ENCODE measurements at regions not wholly inside any gene's neighbourhood (a gene's known extent, or its start where the extent isn't known, plus 50 kb on each side); places are given as distances from the start of the nearest gene placed in this dataset.

GRCh38 chr6:73901986-73902385, 206.0 kb downstream of the CD109 start:
- intact Hi-C loops (cut with micrococcal nuclease; ENCODE audit: unreplicated experiment) = no loop called here
- POLR2A ChIA-PET = no interaction called here

GRCh38 chr6:73901311-73901710, 205.3 kb downstream of the CD109 start:
- Histone ChIP-seq H3K79me2 (ENCODE audit: insufficient read depth, low read length) (no peaks in the 10 kb centered on the region), H4K20me1 (ENCODE audit: insufficient read depth, low read length) (no peaks in the 10 kb centered on the region), H3K4me2 (ENCODE audit: low read depth, low read length) (no peak overlapping the region), H2AFZ (ENCODE audit: low read length) (no peak overlapping the region), H3K36me3 (replicated peaks in 1 of 2; ENCODE audit: control insufficient read depth in 1 of 2, insufficient read depth in 2 of 2, low read length in 2 of 2) (no peaks in the 10 kb centered on the region), H3K27ac (ENCODE audit: extremely low read length, insufficient read depth, low read length) (no peak overlapping the region), H3K4me1 (ENCODE audit: insufficient read depth, low read length) (no peaks in the 10 kb centered on the region), H3K27me3 (ENCODE audit: control insufficient read depth in 1 of 2, insufficient read depth in 2 of 2, low read length in 2 of 2) (no peaks in the 10 kb centered on the region), H3K4me3 (replicated peaks in 1 of 3; ENCODE audit: insufficient read depth in 1 of 3, low read depth in 2 of 3, low read length in 3 of 3) (no peak overlapping the region), H3K9ac (ENCODE audit: insufficient read depth, low read depth, low read length) (no peak overlapping the region), H3K9me3 (ENCODE audit: low read length) (peaks cover 17% of the 10 kb centered on the region)
- intact Hi-C loops (cut with micrococcal nuclease; ENCODE audit: unreplicated experiment) (no loop called here), in situ Hi-C loops (cut with HindIII; ENCODE audit: extremely low pct_ligation_motif_present, low pct_unique_long_range_greater_than_20kb) (no loop called here)
- FAIRE-seq (no peak), DNase-seq (ENCODE audit: low spot score) (no peak), ATAC-seq (no peak)
- ChIA-PET POLR2A (no interaction called here), CTCF (ENCODE audit: low intra/inter-chr PET ratio, low total read pairs) (no interaction called here)
- BruUV-seq (replicated peaks) = no TSS peak
- TF ChIP-seq ZFP36L2 (CRISPR knock-in tag; IDR thresholded peaks at IDR 0.05) = no peak
- no peak for TF ChIP-seq SNAPC5 (CRISPR knock-in tag; IDR thresholded peaks at IDR 0.05; ENCODE audit: borderline replicate concordance)
- TF ChIP-seq ZZZ3 (CRISPR knock-in tag; IDR thresholded peaks at IDR 0.05; ENCODE audit: borderline replicate concordance) = no peak
- TF ChIP-seq AKNA (CRISPR knock-in tag; IDR thresholded peaks at IDR 0.05; ENCODE audit: borderline replicate concordance) = no peak
- TF ChIP-seq SIN3B (IDR thresholded peaks at IDR 0.05; ENCODE audit: low read length) = no peak
- no peak for TF ChIP-seq TFE3 (CRISPR knock-in tag; IDR thresholded peaks at IDR 0.05)
- TF ChIP-seq ZBTB39 (CRISPR knock-in tag; IDR thresholded peaks at IDR 0.05) = no peak
- TF ChIP-seq ATF7-NPFF (CRISPR knock-in tag; IDR thresholded peaks at IDR 0.05; ENCODE audit: low read depth) = no peak
- no peak for TF ChIP-seq ZNF772 (CRISPR knock-in tag; IDR thresholded peaks at IDR 0.05)
- no peak for TF ChIP-seq ZSCAN12 (CRISPR knock-in tag; IDR thresholded peaks at IDR 0.05)

More at GRCh38 chr6:73901986-73902385, 206.0 kb downstream of the CD109 start:
- Histone ChIP-seq H3K4me1 (ENCODE audit: insufficient read depth, low read length) (no peaks in the 10 kb centered on the region), H2AFZ (ENCODE audit: low read length) (no peak overlapping the region), H3K36me3 (replicated peaks in 1 of 2; ENCODE audit: control insufficient read depth in 1 of 2, insufficient read depth in 2 of 2, low read length in 2 of 2) (no peaks in the 10 kb centered on the region), H3K9me3 (ENCODE audit: low read length) (peaks cover 17% of the 10 kb centered on the region), H3K4me2 (ENCODE audit: low read depth, low read length) (no peak overlapping the region), H4K20me1 (ENCODE audit: insufficient read depth, low read length) (no peaks in the 10 kb centered on the region), H3K27ac (ENCODE audit: extremely low read length, insufficient read depth, low read length) (no peak overlapping the region), H3K4me3 (replicated peaks in 1 of 3; ENCODE audit: insufficient read depth in 1 of 3, low read depth in 2 of 3, low read length in 3 of 3) (no peak overlapping the region), H3K9ac (ENCODE audit: insufficient read depth, low read depth, low read length) (no peak overlapping the region), H3K27me3 (ENCODE audit: control insufficient read depth in 1 of 2, insufficient read depth in 2 of 2, low read length in 2 of 2) (no peaks in the 10 kb centered on the region), H3K79me2 (ENCODE audit: insufficient read depth, low read length) (no peaks in the 10 kb centered on the region)
- DNase-seq (ENCODE audit: low spot score) = no peak
- in situ Hi-C loops (cut with HindIII; ENCODE audit: extremely low pct_ligation_motif_present, low pct_unique_long_range_greater_than_20kb) = no loop called here
- CTCF ChIA-PET (ENCODE audit: low intra/inter-chr PET ratio, low total read pairs) = no interaction called here
- FAIRE-seq = no peak
- ATAC-seq = no peak
- BruUV-seq (replicated peaks) = no TSS peak
- TF ChIP-seq ZNF331 (CRISPR knock-in tag; IDR thresholded peaks at IDR 0.05) = no peak
- TF ChIP-seq ZNF160 (CRISPR knock-in tag; IDR thresholded peaks at IDR 0.05) = peak; percentile 62; the same call in 1 of the 2 replicates

Data from HepG2 (cell line).